CD4-positive, alpha-beta memory T cell (primary cell): ENCODE measurements at regions not wholly inside any gene's neighbourhood (a gene's known extent, or its start where the extent isn't known, plus 50 kb on each side); places are given as distances from the start of the nearest gene placed in this dataset.

Experiments
- CTCF ChIA-PET: fragments of 350-600 bp; sonication (Branson Sonifier 250); formaldehyde crosslinking; loops from one replicate; lab custom pipeline; 2021; ENCODE audit warnings: inconsistent platforms; ENCODE audit not compliant: partially characterized antibody; lab: Charles Lee
- POLR2A ChIA-PET: fragments of 350-600 bp; sonication (Branson Sonifier 250); formaldehyde crosslinking; loops from one replicate; lab custom pipeline; 2021; ENCODE audit not compliant: partially characterized antibody; lab: Charles Lee
- DNase-seq, 5 donors: peaks; one replicate each; pipeline versions ENCODE4 v3.0.0 to v3.0.0-alpha.2; 2020 to 2022; ENCODE audit warnings: mixed read lengths in 1 of 5
- H3K27ac ChIP-seq: one replicate; pipeline ENCODE4 v1.7.0; 2013; ENCODE audit warnings: low read depth, low read length
- H3K27me3 ChIP-seq: 2 replicates; pipeline ENCODE4 v1.7.0; 2013; ENCODE audit warnings: mild to moderate bottlenecking, low read length, moderate library complexity; ENCODE audit not compliant: insufficient read depth
- H3K36me3 ChIP-seq: 2 replicates; pipeline ENCODE4 v1.7.0; 2013; ENCODE audit warnings: mild to moderate bottlenecking, low read length, moderate library complexity; ENCODE audit not compliant: insufficient read depth
- H3K4me1 ChIP-seq: 2 replicates; pipeline ENCODE4 v1.7.0; 2013; ENCODE audit warnings: mild to moderate bottlenecking, low read length, moderate library complexity; ENCODE audit not compliant: insufficient read depth
- H3K4me3 ChIP-seq, 2 donors: one replicate each; pipeline ENCODE4 v1.7.0; 2013; ENCODE audit warnings: low read length in 2 of 2, mild to moderate bottlenecking in 1 of 2
- H3K9me3 ChIP-seq, 2 donors: one replicate each; pipeline ENCODE4 v1.7.0; 2013; ENCODE audit warnings: low read length in 2 of 2, control low read depth in 1 of 2; ENCODE audit not compliant: control insufficient read depth in 1 of 2
- H3K27ac Mint-ChIP-seq, 7 donors: one replicate each; pipeline ENCODE4 v1.8.0; 2020 to 2021; ENCODE audit warnings: mixed read lengths in 7 of 7, mild to moderate bottlenecking in 6 of 7, inconsistent platforms in 3 of 7, moderate library complexity in 3 of 7
- H3K27me3 Mint-ChIP-seq, 2 donors: one replicate each; pipeline ENCODE4 v1.8.0; 2020 to 2021; ENCODE audit warnings: mixed read lengths in 2 of 2
- H3K36me3 Mint-ChIP-seq, 2 donors: one replicate each; pipeline ENCODE4 v1.8.0; 2020 to 2021; ENCODE audit warnings: mixed read lengths in 2 of 2, inconsistent platforms in 1 of 2, mild to moderate bottlenecking in 1 of 2
- H3K4me1 Mint-ChIP-seq, 4 donors: one replicate each; pipeline ENCODE4 v1.8.0; 2020 to 2021; ENCODE audit warnings: mixed read lengths in 4 of 4, mild to moderate bottlenecking in 1 of 4
- H3K4me3 Mint-ChIP-seq, 8 donors: one replicate each; pipeline ENCODE4 v1.8.0; 2020 to 2021; ENCODE audit warnings: mixed read lengths in 8 of 8, mild to moderate bottlenecking in 7 of 8, moderate library complexity in 6 of 8, inconsistent platforms in 3 of 8
- H3K9me3 Mint-ChIP-seq, 8 donors: one replicate each; pipeline ENCODE4 v1.8.0; 2020 to 2021; ENCODE audit warnings: mixed read lengths in 8 of 8, mild to moderate bottlenecking in 5 of 8, inconsistent platforms in 3 of 8, moderate library complexity in 1 of 8
- intact Hi-C: fragments of 100-400 bp; cut with micrococcal nuclease; formaldehyde crosslinking; loops from one replicate; pipeline ENCODE4 v1.15.1; 2023

DNA sequence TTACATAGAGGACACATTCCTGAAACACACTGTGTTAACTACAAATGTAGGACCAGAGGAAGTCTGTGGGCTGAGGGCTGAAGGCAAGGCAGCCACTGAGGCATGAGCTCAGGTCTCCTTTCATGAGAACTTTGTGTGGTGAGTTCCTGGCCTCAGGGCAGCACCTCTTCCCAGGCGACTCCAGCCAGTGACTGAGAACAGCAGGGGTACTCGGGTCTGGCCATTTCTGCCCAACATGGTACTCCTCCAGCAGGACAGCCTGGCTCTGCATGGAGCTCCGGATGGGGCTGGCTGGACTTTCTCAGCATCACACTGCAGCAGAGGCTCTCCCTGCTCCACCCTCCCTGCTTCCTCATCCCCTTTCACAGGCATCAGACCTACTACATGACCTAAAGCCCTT lies 125.5 kb upstream of the SPATS2L start:
- no peak overlapping the region for H3K27ac Mint-ChIP-seq
- peaks cover 0 to 2% (median 0%) of the 10 kb centered on the region in 8 donors for H3K9me3 Mint-ChIP-seq
- DNase-seq = no peak
- intact Hi-C loops = no loop called here
- H3K36me3 Mint-ChIP-seq = no peaks in the 10 kb centered on the region
- no peak overlapping the region for H3K4me3 Mint-ChIP-seq
- no peak overlapping the region for H3K4me3 ChIP-seq
- H3K27ac ChIP-seq = no peak overlapping the region
- H3K27me3 ChIP-seq = no peaks in the 10 kb centered on the region
- no peaks in the 10 kb centered on the region for H3K4me1 Mint-ChIP-seq
- no peaks in the 10 kb centered on the region for H3K36me3 ChIP-seq
- peaks cover 8 to 23% of the 10 kb centered on the region in 2 donors for H3K27me3 Mint-ChIP-seq
- no peaks in the 10 kb centered on the region for H3K4me1 ChIP-seq
- CTCF ChIA-PET = interaction anchor here (1.4 kb wide), 1 partner anchor 290 kb away, joined by 3 read pairs; no protein-coding TSS in a partner anchor
- POLR2A ChIA-PET = no interaction called here
- H3K9me3 ChIP-seq = no peaks in the 10 kb centered on the region

DNA sequence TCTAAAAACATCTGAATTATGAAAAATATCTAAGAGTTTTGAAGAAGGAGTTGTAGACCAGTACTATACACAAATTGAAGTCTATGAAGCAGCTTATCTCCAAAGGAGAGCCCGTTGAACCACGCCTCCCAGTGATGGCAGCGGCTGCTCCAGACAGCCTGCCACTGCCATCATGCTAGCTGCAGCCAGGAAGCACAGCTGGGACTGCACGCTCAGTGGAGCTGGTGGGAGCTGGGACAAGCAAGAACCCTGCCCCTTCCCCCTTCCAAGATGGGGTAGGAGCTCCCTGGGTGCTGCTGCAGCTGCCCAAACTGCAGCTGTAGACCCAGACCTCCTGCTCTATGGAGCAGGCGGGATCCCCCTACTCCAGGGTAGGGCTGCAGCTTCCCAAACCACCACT lies 124.7 kb upstream of the SPATS2L start:
- ChIA-PET POLR2A (no interaction called here), CTCF (no interaction called here)
- H3K36me3 ChIP-seq = no peaks in the 10 kb centered on the region
- H3K27ac Mint-ChIP-seq = no peak overlapping the region
- no peaks in the 10 kb centered on the region for H3K9me3 Mint-ChIP-seq
- H3K27me3 Mint-ChIP-seq = peaks cover 9 to 23% of the 10 kb centered on the region in 2 donors
- H3K4me3 ChIP-seq = no peak overlapping the region
- H3K4me1 Mint-ChIP-seq = no peaks in the 10 kb centered on the region
- intact Hi-C loops = no loop called here
- no peak overlapping the region for H3K27ac ChIP-seq
- no peaks in the 10 kb centered on the region for H3K4me1 ChIP-seq
- H3K9me3 ChIP-seq = no peaks in the 10 kb centered on the region
- H3K4me3 Mint-ChIP-seq = no peak overlapping the region
- DNase-seq = no peak
- no peaks in the 10 kb centered on the region for H3K36me3 Mint-ChIP-seq
- no peaks in the 10 kb centered on the region for H3K27me3 ChIP-seq

DNA sequence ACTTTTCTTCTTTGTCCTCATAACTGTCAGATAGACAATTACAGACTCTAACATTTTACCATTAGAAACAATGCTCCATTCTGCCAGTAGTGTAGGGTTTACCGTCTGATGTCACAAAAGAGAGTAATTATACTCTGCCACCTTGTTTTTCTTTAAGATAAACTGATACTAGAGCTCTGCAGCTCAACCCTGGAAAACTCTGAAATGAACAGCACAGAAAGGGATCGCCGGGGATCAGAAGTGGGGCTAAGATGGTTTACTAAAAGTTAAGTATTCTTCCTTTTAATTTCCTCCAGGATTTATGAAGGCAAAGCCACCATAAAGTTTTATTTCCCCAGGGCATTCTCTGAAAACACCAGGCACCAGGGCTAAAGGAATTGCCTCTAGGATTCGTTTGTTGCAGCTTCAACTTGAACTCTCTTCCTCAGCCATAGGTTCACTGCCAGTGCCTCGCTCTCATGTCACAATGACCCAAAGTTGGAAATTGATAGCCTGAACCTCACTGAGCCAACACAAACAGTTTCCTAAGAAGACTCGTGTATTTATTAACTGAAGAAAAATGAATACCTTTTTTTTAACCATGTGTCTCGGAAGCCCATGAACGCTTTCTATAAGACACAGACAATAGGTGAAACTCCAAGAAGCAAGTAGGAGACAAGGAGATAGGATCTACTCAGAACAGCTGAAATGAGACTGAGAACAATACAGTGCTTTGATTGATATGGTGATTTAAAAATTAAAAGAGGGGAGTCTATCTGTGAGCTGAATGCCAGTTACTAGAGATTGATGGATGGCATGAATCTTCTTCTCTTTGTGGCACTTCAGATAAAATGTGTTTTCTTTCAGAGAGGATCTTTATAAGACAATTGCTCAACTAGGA lies 121.5 kb upstream of the SPATS2L start:
- DNase-seq = no peak
- Mint-ChIP-seq H3K27me3 (peaks cover 10 to 13% of the 10 kb centered on the region in 2 donors), H3K4me3 (no peak overlapping the region), H3K9me3 (no peaks in the 10 kb centered on the region), H3K27ac (no peak overlapping the region), H3K4me1 (no peaks in the 10 kb centered on the region), H3K36me3 (no peaks in the 10 kb centered on the region)
- intact Hi-C loops = no loop called here
- Histone ChIP-seq H3K9me3 (no peaks in the 10 kb centered on the region), H3K27me3 (no peaks in the 10 kb centered on the region), H3K4me3 (no peak overlapping the region), H3K27ac (no peak overlapping the region), H3K4me1 (no peaks in the 10 kb centered on the region), H3K36me3 (no peaks in the 10 kb centered on the region)
- CTCF ChIA-PET = no interaction called here
- POLR2A ChIA-PET = no interaction called here

DNA sequence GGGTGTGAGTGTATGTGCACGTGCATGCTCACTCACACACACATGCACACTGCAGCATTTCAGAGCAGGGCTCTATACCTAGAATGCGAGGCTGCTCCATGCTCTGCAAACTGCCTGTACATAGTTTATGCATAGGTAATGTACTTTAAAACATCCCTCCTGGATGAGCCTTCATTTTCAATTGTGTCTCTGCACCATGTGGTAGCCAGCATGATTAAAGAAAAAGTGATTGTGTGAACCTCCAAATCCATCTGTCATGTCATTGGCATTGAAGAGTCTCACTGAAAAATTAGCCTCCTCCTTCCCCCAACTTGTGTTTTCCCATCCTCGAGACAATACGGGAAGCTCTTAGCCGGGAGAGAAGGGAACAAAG lies 120.9 kb upstream of the SPATS2L start:
- intact Hi-C loops = no loop called here
- H3K4me1 ChIP-seq = no peaks in the 10 kb centered on the region
- Mint-ChIP-seq H3K4me3 (no peak overlapping the region), H3K36me3 (no peaks in the 10 kb centered on the region), H3K27ac (no peak overlapping the region), H3K9me3 (no peaks in the 10 kb centered on the region), H3K27me3 (peaks cover 7 to 9% of the 10 kb centered on the region in 2 donors), H3K4me1 (no peaks in the 10 kb centered on the region)
- no peak for DNase-seq
- CTCF ChIA-PET = no interaction called here
- H3K4me3 ChIP-seq = no peak overlapping the region
- no peaks in the 10 kb centered on the region for H3K9me3 ChIP-seq
- no peak overlapping the region for H3K27ac ChIP-seq
- no peaks in the 10 kb centered on the region for H3K27me3 ChIP-seq
- POLR2A ChIA-PET = no interaction called here
- no peaks in the 10 kb centered on the region for H3K36me3 ChIP-seq

DNA sequence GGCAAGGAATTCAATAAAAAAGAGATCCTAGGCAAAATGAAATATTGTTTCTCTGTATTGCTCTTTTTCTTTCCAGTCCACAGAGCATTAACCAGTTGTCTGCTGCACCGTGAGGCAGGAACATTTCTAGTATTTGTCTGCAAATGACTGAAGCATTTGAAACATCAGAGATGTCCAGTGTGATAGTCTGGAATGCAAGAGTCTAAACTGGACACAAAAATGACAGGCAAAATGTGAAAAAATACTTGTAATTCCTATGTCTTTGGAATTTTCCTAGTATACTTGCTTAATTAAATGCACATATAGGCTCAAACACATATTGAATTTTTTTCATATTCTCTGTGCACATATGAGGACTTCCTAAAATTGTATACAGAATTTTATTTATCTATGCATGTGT lies 120.5 kb upstream of the SPATS2L start:
- Mint-ChIP-seq H3K9me3 (no peaks in the 10 kb centered on the region), H3K27ac (no peak overlapping the region), H3K4me1 (no peaks in the 10 kb centered on the region), H3K27me3 (peaks cover 4 to 9% of the 10 kb centered on the region in 2 donors), H3K36me3 (no peaks in the 10 kb centered on the region), H3K4me3 (no peak overlapping the region)
- CTCF ChIA-PET = no interaction called here
- intact Hi-C loops = no loop called here
- POLR2A ChIA-PET = no interaction called here
- H3K36me3 ChIP-seq = no peaks in the 10 kb centered on the region
- H3K27me3 ChIP-seq = no peaks in the 10 kb centered on the region
- H3K9me3 ChIP-seq = no peaks in the 10 kb centered on the region
- no peak overlapping the region for H3K27ac ChIP-seq
- H3K4me3 ChIP-seq = no peak overlapping the region
- no peak for DNase-seq
- no peaks in the 10 kb centered on the region for H3K4me1 ChIP-seq

DNA sequence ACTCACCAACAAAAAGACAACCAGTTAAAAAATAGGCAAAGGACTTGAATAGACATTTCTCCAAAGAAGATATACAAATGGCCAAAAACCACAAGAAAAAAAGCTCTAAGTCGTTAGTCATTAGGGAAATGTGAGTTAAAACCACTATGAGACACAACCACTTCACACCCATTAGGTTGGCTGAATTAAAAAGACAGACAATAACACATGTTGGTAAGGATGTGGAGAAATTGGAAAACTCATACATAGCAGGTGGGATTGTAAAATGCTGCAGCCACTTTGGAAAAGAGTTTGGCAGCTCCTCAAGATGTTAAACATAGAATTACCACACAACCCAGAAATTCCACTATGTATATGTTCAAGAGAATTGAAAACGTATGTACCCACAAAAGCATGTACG lies 117.6 kb upstream of the SPATS2L start:
- no peaks in the 10 kb centered on the region for H3K36me3 Mint-ChIP-seq
- DNase-seq = no peak
- Histone ChIP-seq H3K27ac (no peak overlapping the region), H3K27me3 (no peaks in the 10 kb centered on the region), H3K36me3 (no peaks in the 10 kb centered on the region), H3K4me1 (no peaks in the 10 kb centered on the region), H3K9me3 (no peaks in the 10 kb centered on the region), H3K4me3 (no peak overlapping the region)
- ChIA-PET CTCF (interaction anchor here (1.2 kb wide), 1 partner anchor 282 kb away, joined by 3 read pairs; no protein-coding TSS in a partner anchor), POLR2A (no interaction called here)
- no peak overlapping the region for H3K4me3 Mint-ChIP-seq
- H3K9me3 Mint-ChIP-seq = no peaks in the 10 kb centered on the region
- peaks cover 12 to 13% of the 10 kb centered on the region in 2 donors for H3K27me3 Mint-ChIP-seq
- H3K27ac Mint-ChIP-seq = no peak overlapping the region
- intact Hi-C loops = no loop called here
- H3K4me1 Mint-ChIP-seq = peaks cover 0 to 1% (median 0%) of the 10 kb centered on the region in 4 donors

DNA sequence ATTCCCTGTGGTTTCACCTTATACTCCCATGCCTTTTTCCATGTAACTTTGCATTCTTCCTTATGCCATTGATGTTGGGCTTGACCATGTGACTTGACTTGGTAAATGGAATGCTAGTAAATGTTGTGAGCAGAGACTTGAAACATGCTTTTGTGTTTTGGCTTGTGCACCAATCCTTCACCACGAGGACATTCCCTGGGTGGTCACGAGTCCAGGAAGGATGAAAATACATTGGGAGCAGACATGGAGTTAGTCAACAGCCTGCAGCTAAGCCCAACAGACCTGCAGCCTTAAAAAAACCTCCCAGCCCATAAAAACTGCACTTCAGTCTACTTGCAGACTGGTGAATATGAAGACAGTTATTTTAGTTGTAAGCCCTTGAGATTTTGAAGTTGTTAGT lies 116.5 kb upstream of the SPATS2L start:
- Mint-ChIP-seq H3K27ac (no peak overlapping the region), H3K4me3 (no peak overlapping the region), H3K27me3 (peaks cover 15 to 16% of the 10 kb centered on the region in 2 donors), H3K9me3 (no peaks in the 10 kb centered on the region), H3K36me3 (no peaks in the 10 kb centered on the region), H3K4me1 (peaks cover 0 to 1% (median 0%) of the 10 kb centered on the region in 4 donors)
- no peak for DNase-seq
- no peaks in the 10 kb centered on the region for H3K36me3 ChIP-seq
- intact Hi-C loops = no loop called here
- ChIA-PET CTCF (no interaction called here), POLR2A (no interaction called here)
- H3K4me1 ChIP-seq = no peaks in the 10 kb centered on the region
- no peaks in the 10 kb centered on the region for H3K27me3 ChIP-seq
- no peak overlapping the region for H3K27ac ChIP-seq
- no peaks in the 10 kb centered on the region for H3K9me3 ChIP-seq
- no peak overlapping the region for H3K4me3 ChIP-seq
